ENCODE measurements at regions not wholly inside any gene's neighbourhood (a gene's known extent, or its start where the extent isn't known, plus 50 kb on each side); places are given as distances from the start of the nearest gene placed in this dataset.

DNA sequence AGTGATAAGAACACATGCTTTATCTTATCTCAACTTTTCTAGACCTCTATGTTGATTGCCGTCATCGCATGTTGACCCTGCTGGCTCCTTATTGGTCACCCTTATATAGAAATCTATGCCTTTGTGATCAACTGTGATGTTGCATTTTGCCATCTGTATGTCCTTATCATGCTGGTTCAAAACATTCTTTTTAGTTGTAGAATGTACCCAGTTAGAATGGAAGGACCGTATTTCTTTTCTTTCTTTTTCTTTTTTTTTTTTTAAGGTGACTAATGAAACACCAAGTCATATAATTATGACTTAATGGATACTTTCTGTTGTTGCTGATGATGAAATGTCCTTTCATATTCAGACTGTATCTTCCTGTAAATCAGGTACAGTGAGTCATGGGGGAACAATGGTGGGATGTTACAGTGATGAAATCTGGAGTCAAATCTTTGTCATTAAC is 145.9 kb upstream of the CITED2 start:
- TF ChIP-seq, protein P1, sequence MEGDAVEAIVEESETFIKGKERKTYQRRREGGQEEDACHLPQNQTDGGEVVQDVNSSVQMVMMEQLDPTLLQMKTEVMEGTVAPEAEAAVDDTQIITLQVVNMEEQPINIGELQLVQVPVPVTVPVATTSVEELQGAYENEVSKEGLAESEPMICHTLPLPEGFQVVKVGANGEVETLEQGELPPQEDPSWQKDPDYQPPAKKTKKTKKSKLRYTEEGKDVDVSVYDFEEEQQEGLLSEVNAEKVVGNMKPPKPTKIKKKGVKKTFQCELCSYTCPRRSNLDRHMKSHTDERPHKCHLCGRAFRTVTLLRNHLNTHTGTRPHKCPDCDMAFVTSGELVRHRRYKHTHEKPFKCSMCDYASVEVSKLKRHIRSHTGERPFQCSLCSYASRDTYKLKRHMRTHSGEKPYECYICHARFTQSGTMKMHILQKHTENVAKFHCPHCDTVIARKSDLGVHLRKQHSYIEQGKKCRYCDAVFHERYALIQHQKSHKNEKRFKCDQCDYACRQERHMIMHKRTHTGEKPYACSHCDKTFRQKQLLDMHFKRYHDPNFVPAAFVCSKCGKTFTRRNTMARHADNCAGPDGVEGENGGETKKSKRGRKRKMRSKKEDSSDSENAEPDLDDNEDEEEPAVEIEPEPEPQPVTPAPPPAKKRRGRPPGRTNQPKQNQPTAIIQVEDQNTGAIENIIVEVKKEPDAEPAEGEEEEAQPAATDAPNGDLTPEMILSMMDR (IDR thresholded peaks at IDR 0.05; ENCODE audit: poor library complexity): no peak
- TF ChIP-seq EZH2 (IDR thresholded peaks at IDR 0.05; ENCODE audit: borderline replicate concordance) (no peak), EZH2phosphoT487 (IDR thresholded peaks at IDR 0.05; ENCODE audit: low read depth, severe bottlenecking, unreplicated experiment) (no peak)

Data from hepatocyte (in vitro differentiated cells).